22Rv1 (cell line): ENCODE measurements at regions not wholly inside any gene's neighbourhood (a gene's known extent, or its start where the extent isn't known, plus 50 kb on each side); places are given as distances from the start of the nearest gene placed in this dataset.

ENCODE experiments used
- H3K27ac ChIP-seq: fragments of 450-650 bp; 2 replicates; pipeline ENCODE4 v1.5.1; 2017
- ZFX ChIP-seq: fragments of 450-650 bp; IDR thresholded peaks from 2 replicates; pipeline ENCODE4 v1.6.1; 2017; ENCODE audit warnings: antibody characterized with exemption, borderline replicate concordance
- TF ChIP-seq, protein P1 (sequence below): fragments of 450-650 bp; IDR thresholded peaks from 2 replicates; pipeline ENCODE4 v1.5.1; 2017; ENCODE audit warnings: mild to moderate bottlenecking

DNA sequence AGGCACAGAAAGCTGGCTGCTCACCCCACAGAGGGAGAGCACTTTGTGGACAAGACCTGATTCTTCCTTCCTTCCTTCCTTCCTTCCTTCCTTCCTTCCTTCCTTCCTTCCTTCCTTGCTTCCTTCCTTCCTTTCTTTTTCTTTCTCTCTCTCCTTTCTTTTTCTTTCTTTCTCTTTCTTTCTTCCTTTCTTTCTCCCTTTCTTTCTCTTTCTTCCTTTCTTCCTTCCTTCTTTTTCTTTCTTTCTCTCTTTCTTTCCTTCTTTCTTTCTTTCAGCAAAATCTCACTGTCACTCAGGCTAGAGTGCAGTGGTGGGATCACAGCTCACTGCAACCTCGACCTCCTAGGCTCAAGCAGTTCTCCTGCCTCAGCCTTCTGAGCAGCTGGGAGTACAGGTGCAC lies 263.9 kb downstream of the UQCRFS1 start:
- TF ChIP-seq, protein P1, sequence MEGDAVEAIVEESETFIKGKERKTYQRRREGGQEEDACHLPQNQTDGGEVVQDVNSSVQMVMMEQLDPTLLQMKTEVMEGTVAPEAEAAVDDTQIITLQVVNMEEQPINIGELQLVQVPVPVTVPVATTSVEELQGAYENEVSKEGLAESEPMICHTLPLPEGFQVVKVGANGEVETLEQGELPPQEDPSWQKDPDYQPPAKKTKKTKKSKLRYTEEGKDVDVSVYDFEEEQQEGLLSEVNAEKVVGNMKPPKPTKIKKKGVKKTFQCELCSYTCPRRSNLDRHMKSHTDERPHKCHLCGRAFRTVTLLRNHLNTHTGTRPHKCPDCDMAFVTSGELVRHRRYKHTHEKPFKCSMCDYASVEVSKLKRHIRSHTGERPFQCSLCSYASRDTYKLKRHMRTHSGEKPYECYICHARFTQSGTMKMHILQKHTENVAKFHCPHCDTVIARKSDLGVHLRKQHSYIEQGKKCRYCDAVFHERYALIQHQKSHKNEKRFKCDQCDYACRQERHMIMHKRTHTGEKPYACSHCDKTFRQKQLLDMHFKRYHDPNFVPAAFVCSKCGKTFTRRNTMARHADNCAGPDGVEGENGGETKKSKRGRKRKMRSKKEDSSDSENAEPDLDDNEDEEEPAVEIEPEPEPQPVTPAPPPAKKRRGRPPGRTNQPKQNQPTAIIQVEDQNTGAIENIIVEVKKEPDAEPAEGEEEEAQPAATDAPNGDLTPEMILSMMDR: no peak
- TF ChIP-seq ZFX: no peak
- H3K27ac ChIP-seq: no peak overlapping the region

DNA sequence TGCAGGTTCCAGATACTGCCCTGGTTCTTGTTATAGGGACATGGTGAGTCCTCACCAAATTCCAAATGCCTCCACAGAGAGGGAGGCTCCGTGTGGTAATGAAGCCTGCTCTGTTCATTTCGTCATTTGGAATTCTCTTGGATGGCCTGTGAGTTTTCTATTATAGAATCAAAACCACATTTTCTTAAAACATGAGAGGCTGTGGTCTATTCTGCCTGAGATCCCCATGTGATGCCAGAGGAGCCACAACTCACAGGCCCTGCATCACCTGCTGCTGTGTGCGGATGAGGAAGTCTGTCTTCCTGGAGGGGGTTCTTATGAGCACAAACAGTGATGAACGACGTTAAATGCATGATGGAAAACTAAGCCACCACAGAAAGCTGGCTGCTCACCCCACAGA lies 264.4 kb downstream of the UQCRFS1 start:
- no peak overlapping the region for H3K27ac ChIP-seq
- TF ChIP-seq, protein P1: no peak
- no peak for TF ChIP-seq ZFX

DNA sequence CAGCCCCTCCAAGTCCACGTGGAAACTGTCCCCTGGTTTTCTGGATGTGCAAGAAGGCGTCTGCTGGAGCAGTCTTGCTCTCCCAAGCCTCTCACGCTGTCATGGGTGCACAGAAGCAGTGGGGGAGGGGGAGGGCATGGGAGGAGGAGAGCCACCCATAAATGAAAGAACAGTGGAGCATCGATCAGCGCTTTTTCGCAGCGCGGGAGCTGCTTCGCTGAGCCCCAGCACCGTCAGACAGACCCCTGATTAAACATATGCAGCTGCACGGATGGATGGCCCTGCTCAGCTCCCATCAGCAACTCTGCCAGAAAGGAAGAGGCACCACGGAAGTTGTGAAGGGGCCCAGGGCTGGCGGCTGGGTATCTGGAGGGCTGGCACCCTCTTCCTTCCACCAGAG lies 264.9 kb downstream of the UQCRFS1 start:
- no peak overlapping the region for H3K27ac ChIP-seq
- no peak for TF ChIP-seq ZFX
- TF ChIP-seq, protein P1: no peak

DNA sequence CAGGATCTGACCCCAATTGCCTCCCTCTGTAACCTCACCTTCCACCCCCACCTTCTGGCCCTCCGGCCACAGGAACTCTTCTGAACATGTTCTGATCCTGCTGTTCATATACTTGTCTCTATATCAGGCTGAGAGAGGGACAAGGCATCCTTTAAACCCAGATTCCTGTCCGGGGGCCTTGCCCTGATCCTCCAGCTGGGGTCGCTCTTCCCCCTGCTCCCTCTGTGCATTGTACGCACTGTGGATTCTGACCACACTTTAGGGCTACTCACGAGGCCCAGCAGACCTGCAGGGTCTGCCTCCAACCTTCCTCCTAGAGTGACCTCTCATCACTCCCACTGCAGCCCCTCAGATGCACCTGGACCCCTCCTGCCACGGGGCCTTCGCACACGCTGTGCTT lies 269.3 kb downstream of the UQCRFS1 start:
- no peak for TF ChIP-seq ZFX
- TF ChIP-seq, protein P1: peak; percentile 28; the same call in 1 of the 2 replicates

DNA sequence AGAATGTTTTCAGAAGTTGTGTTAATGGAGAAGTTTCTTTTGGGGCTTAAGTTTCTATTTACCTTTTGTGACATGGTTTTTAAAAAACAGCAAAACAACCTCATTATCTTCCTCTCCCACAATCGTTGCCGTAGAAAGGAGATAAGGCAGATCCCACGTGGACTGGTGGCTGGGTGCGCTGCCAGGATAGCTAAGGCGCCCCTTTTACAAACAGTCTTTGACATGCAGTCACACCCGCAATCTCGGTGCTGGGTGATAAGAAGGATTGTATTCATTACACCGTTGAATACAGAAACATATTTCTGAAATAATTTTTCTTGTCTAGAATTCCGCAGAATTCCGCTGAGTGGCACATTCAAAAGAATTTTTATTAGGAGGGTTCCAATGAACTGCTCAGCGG lies 271.1 kb downstream of the UQCRFS1 start:
- TF ChIP-seq, protein P1: no peak
- H3K27ac ChIP-seq: no peak overlapping the region

More for the DNA sequence above, 269.3 kb downstream of the UQCRFS1 start:
- no peak overlapping the region for H3K27ac ChIP-seq

DNA sequence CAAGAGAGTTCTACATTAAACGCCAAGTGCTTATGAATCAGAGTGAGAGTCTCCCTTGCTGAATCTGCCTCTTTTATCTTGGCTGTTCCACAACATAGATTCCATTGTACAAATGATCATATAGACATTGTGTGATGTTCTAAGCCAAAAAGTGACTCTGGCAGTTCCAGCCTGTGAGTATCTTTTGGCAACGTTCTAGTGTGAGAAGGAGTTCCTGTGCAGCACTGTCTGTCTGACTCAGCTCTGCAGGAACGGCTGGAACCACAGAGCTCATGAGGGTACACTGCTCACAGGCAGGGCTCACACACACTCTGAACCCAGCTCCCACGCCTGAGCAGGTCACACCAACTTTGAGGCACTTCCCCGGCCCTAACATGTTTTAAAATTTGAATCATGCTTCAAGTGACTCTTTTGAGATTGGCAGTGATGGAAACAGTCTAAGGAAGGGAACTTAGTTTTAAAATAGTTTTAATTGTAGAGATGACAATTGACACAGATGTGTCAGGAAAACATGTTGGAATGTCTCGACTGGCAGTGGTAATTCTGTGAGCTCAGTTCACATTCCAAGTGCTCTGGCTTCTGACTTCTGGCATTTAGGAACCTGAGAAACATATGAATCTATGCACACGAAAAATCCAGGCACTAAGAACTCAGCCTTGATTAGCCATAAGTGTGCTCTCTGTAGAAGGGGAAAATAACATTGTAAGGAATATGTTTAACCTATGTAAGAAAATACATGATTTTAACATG lies 272.0 kb downstream of the UQCRFS1 start:
- TF ChIP-seq, protein P1: no peak
- TF ChIP-seq ZFX: no peak

DNA sequence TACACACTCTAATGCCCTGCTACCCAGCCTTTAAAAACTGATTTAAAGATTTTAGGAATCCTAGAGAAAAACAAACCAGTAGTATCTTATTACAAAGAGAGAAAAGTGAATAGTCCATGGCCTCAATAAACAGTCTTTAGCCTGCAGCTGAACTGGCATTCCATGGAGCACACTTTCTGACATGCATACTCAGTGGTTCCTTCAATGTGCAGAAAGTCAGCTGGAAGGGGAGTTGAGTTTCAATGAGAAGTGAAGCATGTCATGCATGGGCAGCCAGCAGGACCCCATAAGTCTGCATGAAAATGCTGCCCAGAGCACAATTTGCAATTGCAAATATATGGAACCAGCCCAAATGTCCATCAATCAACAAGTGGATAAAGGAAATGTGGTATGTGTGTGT lies 273.7 kb downstream of the UQCRFS1 start:
- no peak for TF ChIP-seq ZFX
- TF ChIP-seq, protein P1: no peak
- H3K27ac ChIP-seq: no peak overlapping the region

More for the DNA sequence above, 272.0 kb downstream of the UQCRFS1 start:
- H3K27ac ChIP-seq: no peak overlapping the region
